CD14-positive monocyte (primary cell): ENCODE measurements at regions not wholly inside any gene's neighbourhood (a gene's known extent, or its start where the extent isn't known, plus 50 kb on each side); places are given as distances from the start of the nearest gene placed in this dataset.

Experiments used
- DNase-seq, 3 donors: peaks; one replicate each; pipeline ENCODE4 v3.0.0-alpha.2; 2011 to 2022
- H2AFZ ChIP-seq: 2 replicates; pipeline ENCODE4 v1.6.0; 2012; ENCODE audit warnings: mild to moderate bottlenecking, low read depth, low read length, inconsistent platforms; ENCODE audit not compliant: insufficient read depth, poor library complexity, severe bottlenecking
- H3K27ac ChIP-seq, 2 donors: 1 replicate in 1 of 2; 2 replicates in 1 of 2; pipeline ENCODE4 v1.5.1; 2012 to 2013; ENCODE audit warnings: low read length in 2 of 2, control low read depth in 1 of 2, inconsistent platforms in 1 of 2, low read depth in 1 of 2, mild to moderate bottlenecking in 1 of 2
- H3K27me3 ChIP-seq, 2 donors: one replicate each; pipeline versions ENCODE4 v1.6.0 to v1.6.1; 2011 to 2013; ENCODE audit warnings: low read length in 2 of 2; ENCODE audit not compliant: control insufficient read depth in 2 of 2, insufficient read depth in 2 of 2
- H3K36me3 ChIP-seq, 2 donors: replicated peaks in 1 of 2; 1 replicate in 1 of 2; 2 replicates in 1 of 2; pipeline versions ENCODE4 v1.5.1 to v1.6.1; 2012 to 2013; ENCODE audit warnings: low read length in 2 of 2, control low read depth in 1 of 2, inconsistent platforms in 1 of 2, mild to moderate bottlenecking in 1 of 2; ENCODE audit not compliant: insufficient read depth in 2 of 2, control insufficient read depth in 1 of 2
- H3K4me1 ChIP-seq, 2 donors: 1 replicate in 1 of 2; 2 replicates in 1 of 2; pipeline versions ENCODE4 v1.5.1 to v1.6.1; 2012 to 2013; ENCODE audit warnings: low read length in 2 of 2, control low read depth in 1 of 2, inconsistent platforms in 1 of 2, mild to moderate bottlenecking in 1 of 2, moderate library complexity in 1 of 2; ENCODE audit not compliant: insufficient read depth in 2 of 2, control insufficient read depth in 1 of 2
- H3K4me2 ChIP-seq: replicated peaks from 2 replicates; pipeline ENCODE3; 2012; ENCODE audit warnings: low read length, moderate library complexity, mild to moderate bottlenecking; ENCODE audit not compliant: poor library complexity, severe bottlenecking; ENCODE audit errors: extremely low read depth
- H3K4me3 ChIP-seq, 3 experiments: fragments of 200-600 bp in 1 of 3; sonication (generic) in 1 of 3; replicated peaks in 1 of 3; 1 replicate in 2 of 3; 2 replicates in 1 of 3; pipeline ENCODE4 v1.5.1; 2011 to 2013; ENCODE audit warnings: low read length in 3 of 3, mild to moderate bottlenecking in 3 of 3, control low read depth in 2 of 3, low read depth in 2 of 3, inconsistent platforms in 1 of 3, moderate library complexity in 1 of 3
- H3K79me2 ChIP-seq: 2 replicates; pipeline ENCODE4 v1.6.0; 2012; ENCODE audit warnings: mild to moderate bottlenecking, control low read depth, inconsistent platforms, low read length, moderate library complexity; ENCODE audit not compliant: insufficient read depth
- H3K9ac ChIP-seq: 2 replicates; pipeline ENCODE4 v1.6.0; 2017; ENCODE audit warnings: low read length, mild to moderate bottlenecking; ENCODE audit not compliant: insufficient read depth, poor library complexity, severe bottlenecking
- H3K9me3 ChIP-seq, 2 donors: replicated peaks in 1 of 2; 1 replicate in 1 of 2; 2 replicates in 1 of 2; pipeline versions ENCODE4 v1.5.1 to v1.6.1; 2012 to 2013; ENCODE audit warnings: low read length in 2 of 2, control low read depth in 1 of 2; ENCODE audit not compliant: control insufficient read depth in 1 of 2, insufficient read depth in 1 of 2
- H4K20me1 ChIP-seq: 2 replicates; pipeline ENCODE4 v1.6.0; 2012; ENCODE audit warnings: mild to moderate bottlenecking, low read length, control low read depth, moderate library complexity; ENCODE audit not compliant: insufficient read depth
- H3K27ac Mint-ChIP-seq, 7 donors: one replicate each; pipeline ENCODE4 v1.8.0; 2020; ENCODE audit warnings: mild to moderate bottlenecking in 7 of 7, mixed read lengths in 7 of 7, moderate library complexity in 6 of 7, inconsistent platforms in 2 of 7
- H3K27me3 Mint-ChIP-seq, 3 donors: one replicate each; pipeline ENCODE4 v1.8.0; 2021 to 2022; ENCODE audit warnings: low read depth in 3 of 3, mild to moderate bottlenecking in 3 of 3, mixed read lengths in 3 of 3, moderate library complexity in 3 of 3, inconsistent platforms in 1 of 3
- H3K36me3 Mint-ChIP-seq, 2 donors: one replicate each; pipeline ENCODE4 v1.8.0; 2020; ENCODE audit warnings: mixed read lengths in 2 of 2, inconsistent platforms in 1 of 2, mild to moderate bottlenecking in 1 of 2
- H3K4me1 Mint-ChIP-seq: one replicate; pipeline ENCODE4 v1.8.0; 2020; ENCODE audit warnings: mild to moderate bottlenecking, mixed read lengths
- H3K4me3 Mint-ChIP-seq, 2 donors: one replicate each; pipeline ENCODE4 v1.8.0; 2020; ENCODE audit warnings: mild to moderate bottlenecking in 2 of 2, mixed read lengths in 2 of 2, moderate library complexity in 1 of 2
- H3K9me3 Mint-ChIP-seq, 7 donors: one replicate each; pipeline ENCODE4 v1.8.0; 2020 to 2022; ENCODE audit warnings: mixed read lengths in 7 of 7, mild to moderate bottlenecking in 6 of 7, moderate library complexity in 6 of 7, inconsistent platforms in 2 of 7
- WGBS: methylation state at CpG from one replicate; pipeline ENCODE4 v1.1.5; 2013; ENCODE audit warnings: missing lambda C conversion rate; ENCODE audit not compliant: insufficient coverage; 5-methylcytosine and 5-hydroxymethylcytosine counted together
- intact Hi-C, 2 donors: fragments of 100-400 bp; cut with micrococcal nuclease; formaldehyde crosslinking; loops; one replicate each; pipeline versions ENCODE4 v1.15.0 to v1.15.1; 2023
- TF ChIP-seq, protein P1 (sequence below): fragments of 200-600 bp; IDR thresholded peaks from one replicate; pipeline ENCODE4 v1.8.0; 2022; ENCODE audit warnings: antibody characterized with exemption, mild to moderate bottlenecking

DNA sequence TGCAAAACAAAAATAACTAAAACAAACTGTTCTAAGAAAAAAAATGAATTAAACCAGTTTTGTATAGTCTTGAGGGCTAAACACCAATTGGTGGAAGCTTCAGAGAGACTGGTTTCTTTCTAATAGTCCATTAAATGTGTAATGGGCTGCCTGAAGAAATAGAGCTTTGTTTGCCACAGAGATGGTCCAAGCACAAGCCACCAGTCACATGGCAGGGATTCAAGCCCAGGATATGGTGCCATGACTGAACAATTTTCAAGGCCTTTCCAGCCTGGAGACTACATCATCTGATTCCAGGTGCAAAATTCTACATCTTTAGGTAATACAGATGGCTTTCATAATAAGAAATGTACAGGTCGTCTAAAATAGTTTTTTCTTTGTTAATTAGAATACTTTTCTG is 355.3 kb downstream of the NR2F1-AS1 start:
- Mint-ChIP-seq H3K4me1 (no peaks in the 10 kb centered on the region), H3K27ac (no peak overlapping the region), H3K4me3 (no peak overlapping the region), H3K27me3 (no peaks in the 10 kb centered on the region), H3K36me3 (no peaks in the 10 kb centered on the region), H3K9me3 (peaks cover 2 to 13% (median 6%) of the 10 kb centered on the region in 7 donors)
- H3K9ac ChIP-seq: no peak overlapping the region
- H3K4me2 ChIP-seq: no peak overlapping the region
- no peak overlapping the region for H2AFZ ChIP-seq
- WGBS: no CpG with 5 or more reads among the region's 1 CpG
- intact Hi-C loops: no loop called here
- no peaks in the 10 kb centered on the region for H4K20me1 ChIP-seq
- TF ChIP-seq, protein P1, sequence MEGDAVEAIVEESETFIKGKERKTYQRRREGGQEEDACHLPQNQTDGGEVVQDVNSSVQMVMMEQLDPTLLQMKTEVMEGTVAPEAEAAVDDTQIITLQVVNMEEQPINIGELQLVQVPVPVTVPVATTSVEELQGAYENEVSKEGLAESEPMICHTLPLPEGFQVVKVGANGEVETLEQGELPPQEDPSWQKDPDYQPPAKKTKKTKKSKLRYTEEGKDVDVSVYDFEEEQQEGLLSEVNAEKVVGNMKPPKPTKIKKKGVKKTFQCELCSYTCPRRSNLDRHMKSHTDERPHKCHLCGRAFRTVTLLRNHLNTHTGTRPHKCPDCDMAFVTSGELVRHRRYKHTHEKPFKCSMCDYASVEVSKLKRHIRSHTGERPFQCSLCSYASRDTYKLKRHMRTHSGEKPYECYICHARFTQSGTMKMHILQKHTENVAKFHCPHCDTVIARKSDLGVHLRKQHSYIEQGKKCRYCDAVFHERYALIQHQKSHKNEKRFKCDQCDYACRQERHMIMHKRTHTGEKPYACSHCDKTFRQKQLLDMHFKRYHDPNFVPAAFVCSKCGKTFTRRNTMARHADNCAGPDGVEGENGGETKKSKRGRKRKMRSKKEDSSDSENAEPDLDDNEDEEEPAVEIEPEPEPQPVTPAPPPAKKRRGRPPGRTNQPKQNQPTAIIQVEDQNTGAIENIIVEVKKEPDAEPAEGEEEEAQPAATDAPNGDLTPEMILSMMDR: no peak
- peaks cover 4 to 7% of the 10 kb centered on the region in 2 donors for H3K9me3 ChIP-seq
- H3K27me3 ChIP-seq: no peaks in the 10 kb centered on the region
- no peak for DNase-seq
- no peaks in the 10 kb centered on the region for H3K79me2 ChIP-seq
- H3K4me1 ChIP-seq: no peaks in the 10 kb centered on the region
- H3K36me3 ChIP-seq: no peaks in the 10 kb centered on the region
- no peak overlapping the region for H3K27ac ChIP-seq
- H3K4me3 ChIP-seq: no peak overlapping the region

DNA sequence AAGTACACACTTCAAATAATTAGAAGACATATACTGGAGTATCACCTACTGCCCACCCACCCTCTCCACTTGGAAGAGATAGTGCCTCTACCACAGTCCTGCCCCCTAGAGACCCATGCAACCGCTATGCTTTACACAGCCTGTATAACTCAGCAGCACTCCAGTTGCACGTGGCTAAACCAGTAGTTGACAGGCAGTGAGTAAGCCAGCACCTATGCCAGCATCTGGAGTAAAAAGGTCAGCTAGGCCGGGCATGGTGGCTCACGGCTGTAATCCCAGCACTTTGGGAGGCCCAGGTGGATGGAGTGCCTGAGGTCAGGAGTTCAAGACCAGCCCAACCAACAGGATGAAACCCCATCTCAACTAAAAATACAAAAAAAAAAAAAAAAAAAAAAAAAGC is 356.4 kb downstream of the NR2F1-AS1 start:
- Histone ChIP-seq H3K36me3 (no peaks in the 10 kb centered on the region), H3K4me1 (no peaks in the 10 kb centered on the region), H3K4me2 (no peak overlapping the region), H3K4me3 (no peak overlapping the region), H4K20me1 (no peaks in the 10 kb centered on the region), H2AFZ (no peak overlapping the region), H3K27me3 (no peaks in the 10 kb centered on the region), H3K79me2 (no peaks in the 10 kb centered on the region), H3K9ac (no peak overlapping the region), H3K27ac (no peak overlapping the region), H3K9me3 (peaks cover 6 to 7% of the 10 kb centered on the region in 2 donors)
- Mint-ChIP-seq H3K9me3 (peaks cover 0 to 17% (median 6%) of the 10 kb centered on the region in 7 donors), H3K4me3 (no peak overlapping the region), H3K27ac (no peak overlapping the region), H3K4me1 (no peaks in the 10 kb centered on the region), H3K36me3 (no peaks in the 10 kb centered on the region), H3K27me3 (peaks cover 0 to 2% (median 0%) of the 10 kb centered on the region in 3 donors)
- WGBS: 94% methylated on average over 3 of the region's 4 CpGs
- intact Hi-C loops: no loop called here
- TF ChIP-seq, protein P1: no peak
- DNase-seq: no peak
